PFSK-1 (cell line): ENCODE measurements at regions not wholly inside any gene's neighbourhood (a gene's known extent, or its start where the extent isn't known, plus 50 kb on each side); places are given as distances from the start of the nearest gene placed in this dataset.

Source experiments
- FOXP2 ChIP-seq: optimal IDR thresholded peaks from 2 replicates; pipeline ENCODE3; 2011; ENCODE audit warnings: borderline replicate concordance, control low read depth, inconsistent platforms; ENCODE audit not compliant: insufficient read depth; ENCODE audit errors: extremely low read length, extremely low read depth
- POLR2AphosphoS5 ChIP-seq: IDR thresholded peaks from 2 replicates; pipeline ENCODE4 v1.6.1; 2012; ENCODE audit warnings: low read depth, mild to moderate bottlenecking, control low read depth, low read length, moderate library complexity
- SIN3A ChIP-seq: IDR thresholded peaks from 2 replicates; pipeline ENCODE4 v1.6.1; 2012; ENCODE audit warnings: mild to moderate bottlenecking, low read length, moderate library complexity, borderline replicate concordance; ENCODE audit not compliant: insufficient read depth
- TAF1 ChIP-seq: IDR thresholded peaks from 2 replicates; pipeline ENCODE4 v1.6.1; 2012; ENCODE audit warnings: low read length, control low read depth, borderline replicate concordance; ENCODE audit not compliant: insufficient read depth
- TF ChIP-seq, protein P1 (sequence below), 2 experiments: IDR thresholded peaks; 2 replicates each; pipeline versions ENCODE4 v1.6.1 to v1.8.0; 2011 to 2012; ENCODE audit warnings: low read depth in 2 of 2, low read length in 2 of 2, control low read depth in 1 of 2, inconsistent platforms in 1 of 2, mild to moderate bottlenecking in 1 of 2, moderate library complexity in 1 of 2; ENCODE audit not compliant: insufficient read depth in 1 of 2

DNA sequence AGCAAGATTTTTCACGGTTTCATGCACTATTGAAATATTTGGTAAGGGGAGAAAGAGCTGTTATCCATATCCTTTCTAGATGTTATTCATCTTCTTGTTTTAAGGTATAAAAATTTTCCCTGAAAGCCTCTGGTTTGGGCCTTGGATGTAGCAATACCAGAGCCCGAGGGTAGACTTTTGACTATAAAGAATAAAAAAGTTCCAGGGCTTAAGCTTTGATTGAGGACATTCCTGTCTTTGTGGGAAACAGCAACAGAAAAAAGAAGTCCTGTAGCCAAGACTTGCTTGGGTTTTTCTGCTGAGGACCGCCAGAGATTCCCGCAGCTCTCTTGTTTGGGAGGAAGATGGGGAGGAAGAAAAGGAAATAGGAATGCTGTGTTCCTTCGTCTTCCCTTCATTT lies 440.0 kb upstream of the WWC1 start:
- TF ChIP-seq SIN3A (no peak), POLR2AphosphoS5 (no peak), TAF1 (no peak), FOXP2 (no peak)
- TF ChIP-seq, protein P1, sequence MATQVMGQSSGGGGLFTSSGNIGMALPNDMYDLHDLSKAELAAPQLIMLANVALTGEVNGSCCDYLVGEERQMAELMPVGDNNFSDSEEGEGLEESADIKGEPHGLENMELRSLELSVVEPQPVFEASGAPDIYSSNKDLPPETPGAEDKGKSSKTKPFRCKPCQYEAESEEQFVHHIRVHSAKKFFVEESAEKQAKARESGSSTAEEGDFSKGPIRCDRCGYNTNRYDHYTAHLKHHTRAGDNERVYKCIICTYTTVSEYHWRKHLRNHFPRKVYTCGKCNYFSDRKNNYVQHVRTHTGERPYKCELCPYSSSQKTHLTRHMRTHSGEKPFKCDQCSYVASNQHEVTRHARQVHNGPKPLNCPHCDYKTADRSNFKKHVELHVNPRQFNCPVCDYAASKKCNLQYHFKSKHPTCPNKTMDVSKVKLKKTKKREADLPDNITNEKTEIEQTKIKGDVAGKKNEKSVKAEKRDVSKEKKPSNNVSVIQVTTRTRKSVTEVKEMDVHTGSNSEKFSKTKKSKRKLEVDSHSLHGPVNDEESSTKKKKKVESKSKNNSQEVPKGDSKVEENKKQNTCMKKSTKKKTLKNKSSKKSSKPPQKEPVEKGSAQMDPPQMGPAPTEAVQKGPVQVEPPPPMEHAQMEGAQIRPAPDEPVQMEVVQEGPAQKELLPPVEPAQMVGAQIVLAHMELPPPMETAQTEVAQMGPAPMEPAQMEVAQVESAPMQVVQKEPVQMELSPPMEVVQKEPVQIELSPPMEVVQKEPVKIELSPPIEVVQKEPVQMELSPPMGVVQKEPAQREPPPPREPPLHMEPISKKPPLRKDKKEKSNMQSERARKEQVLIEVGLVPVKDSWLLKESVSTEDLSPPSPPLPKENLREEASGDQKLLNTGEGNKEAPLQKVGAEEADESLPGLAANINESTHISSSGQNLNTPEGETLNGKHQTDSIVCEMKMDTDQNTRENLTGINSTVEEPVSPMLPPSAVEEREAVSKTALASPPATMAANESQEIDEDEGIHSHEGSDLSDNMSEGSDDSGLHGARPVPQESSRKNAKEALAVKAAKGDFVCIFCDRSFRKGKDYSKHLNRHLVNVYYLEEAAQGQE (IDR thresholded peaks at IDR 0.05; ENCODE audit: insufficient read depth in 1 of 2, low read depth in 2 of 2, low read length in 2 of 2), result no peak

DNA sequence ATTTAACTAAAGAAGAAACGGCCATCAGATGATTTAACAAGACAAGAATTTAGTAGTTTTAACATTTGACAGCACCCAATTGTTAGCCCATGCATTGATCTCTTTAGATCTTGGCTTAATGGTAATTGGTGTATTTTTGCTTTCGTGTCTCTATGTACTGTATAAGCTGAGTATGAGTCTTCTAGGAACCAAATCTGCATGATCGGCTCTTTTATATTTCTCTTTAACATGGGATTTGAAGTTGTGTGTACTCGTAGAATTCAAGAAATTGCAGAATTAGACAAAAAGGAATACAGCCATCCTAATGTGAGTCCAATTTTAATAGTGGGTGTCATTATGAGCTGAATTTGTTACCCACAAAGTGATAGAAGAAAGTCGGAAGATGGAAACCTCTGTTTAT lies 438.9 kb upstream of the WWC1 start:
- TF ChIP-seq FOXP2 (no peak), SIN3A (no peak), POLR2AphosphoS5 (no peak)
- TF ChIP-seq, protein P1 (IDR thresholded peaks at IDR 0.05; ENCODE audit: insufficient read depth in 1 of 2, low read depth in 2 of 2, low read length in 2 of 2), result no peak

DNA sequence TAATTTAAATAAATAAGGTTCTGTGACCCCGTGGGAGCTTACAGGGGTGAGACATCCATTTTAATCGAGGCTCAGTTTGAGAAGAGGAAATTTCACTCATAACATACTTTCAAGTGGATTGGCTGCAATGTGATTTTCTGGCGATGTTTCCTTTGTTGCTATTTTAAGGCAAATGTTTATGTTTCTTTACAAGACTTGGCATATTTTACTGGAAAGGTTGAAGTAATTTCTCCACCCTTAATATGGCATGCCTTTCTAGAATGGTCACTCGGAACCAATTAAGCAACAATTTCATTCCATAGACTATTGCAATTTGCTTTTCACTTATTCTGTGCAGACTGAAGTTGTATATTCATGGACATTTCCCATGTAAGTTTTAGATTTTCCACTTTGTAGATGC lies 438.0 kb upstream of the WWC1 start:
- TF ChIP-seq SIN3A, result no peak
- TF ChIP-seq POLR2AphosphoS5, result no peak
- TF ChIP-seq, protein P1 (IDR thresholded peaks at IDR 0.05; ENCODE audit: insufficient read depth in 1 of 2, low read depth in 2 of 2, low read length in 2 of 2), result no peak
- no peak for TF ChIP-seq FOXP2
- TF ChIP-seq TAF1, result no peak

DNA sequence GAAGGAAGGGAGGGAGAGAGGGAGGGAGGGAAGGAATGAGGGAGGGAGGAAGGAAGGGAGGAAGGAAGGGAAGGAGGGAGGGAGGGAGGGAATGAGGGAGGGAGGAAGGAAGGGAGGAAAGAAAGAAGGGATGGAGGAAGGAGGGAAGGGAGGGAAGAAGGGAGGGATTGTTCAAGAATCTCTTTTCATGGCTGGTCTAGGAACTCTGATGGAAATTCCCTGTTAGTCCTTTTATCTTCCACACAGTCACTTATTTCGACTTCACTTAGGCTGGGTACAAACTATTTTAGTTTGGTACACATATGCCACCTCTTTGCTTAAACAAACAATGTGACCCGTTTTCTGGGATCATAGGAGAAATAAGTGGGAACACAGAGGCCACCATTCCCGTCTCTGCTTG lies 435.6 kb upstream of the WWC1 start:
- TF ChIP-seq TAF1, result no peak
- no peak for TF ChIP-seq SIN3A
- no peak for TF ChIP-seq POLR2AphosphoS5
- TF ChIP-seq, protein P1 (IDR thresholded peaks at IDR 0.05; ENCODE audit: insufficient read depth in 1 of 2, low read depth in 2 of 2, low read length in 2 of 2), result no peak
- TF ChIP-seq FOXP2, result no peak

DNA sequence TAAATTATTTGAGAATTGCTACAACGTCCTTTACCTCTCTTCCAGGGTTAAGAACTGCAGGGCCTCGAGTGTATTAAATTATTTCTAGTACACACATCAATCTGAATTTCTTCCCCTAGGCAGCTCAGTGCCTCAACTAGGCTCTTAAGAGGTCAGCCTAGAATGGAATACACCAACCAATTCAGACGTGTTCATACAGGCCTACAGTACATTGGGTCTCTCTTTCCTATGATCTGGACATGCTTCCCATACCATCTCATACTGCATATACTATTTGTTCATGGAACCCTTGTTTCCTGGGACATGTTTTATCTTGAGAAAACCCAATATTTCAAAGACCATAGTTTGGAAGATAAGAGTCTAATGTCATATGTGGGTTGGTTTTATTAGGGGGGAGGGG lies 434.1 kb upstream of the WWC1 start:
- TF ChIP-seq TAF1 (no peak), FOXP2 (no peak), POLR2AphosphoS5 (no peak), SIN3A (no peak)
- TF ChIP-seq, protein P1 (IDR thresholded peaks at IDR 0.05; ENCODE audit: insufficient read depth in 1 of 2, low read depth in 2 of 2, low read length in 2 of 2), result no peak
